T-helper 1 cell treated with Interleukin-12 subunit alpha and Interleukin-12 subunit beta and Interleukin-4 antibody, amounts not matched to agents 30 ng/mL and 1 ng/mL, for 36 hours (primary cell): ENCODE measurements at regions not wholly inside any gene's neighbourhood (a gene's known extent, or its start where the extent isn't known, plus 50 kb on each side); places are given as distances from the start of the nearest gene placed in this dataset.

ENCODE experiments used
- intact Hi-C: fragments of 100-400 bp; cut with micrococcal nuclease; formaldehyde crosslinking; loops from one replicate; pipeline ENCODE4 v1.15.1; 2024

GRCh38 chr3:83092521-83093221 is 1331.2 kb upstream of the GBE1 start:
- intact Hi-C loops, result no loop called here

DNA sequence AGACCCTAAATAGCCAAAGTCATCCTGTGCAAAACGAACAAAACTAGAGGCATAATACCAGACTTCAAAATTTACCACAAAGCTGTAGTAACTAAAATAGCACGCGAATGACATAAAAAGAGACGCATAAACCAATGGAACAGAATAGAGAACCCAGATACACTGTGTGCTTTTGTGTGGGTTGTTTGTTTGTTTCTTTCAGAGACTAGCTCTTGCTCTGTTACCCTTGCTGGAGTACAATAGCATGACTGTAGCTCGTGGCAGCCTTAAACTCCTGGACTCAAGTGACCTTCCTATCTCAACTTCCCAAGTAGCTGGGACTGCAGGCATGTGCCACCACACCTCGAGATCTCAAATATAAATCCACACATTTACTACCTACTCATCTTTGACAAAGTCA is 1314.6 kb upstream of the GBE1 start:
- intact Hi-C loops, result no loop called here

- intact Hi-C loops, result no loop called here
Observed at GRCh38 chr3:83074485-83074884, 1313.0 kb upstream of the GBE1 start.

GRCh38 chr3:83065851-83066460 is 1304.5 kb upstream of the GBE1 start:
- intact Hi-C loops, result no loop called here

- intact Hi-C loops, result no loop called here
Observed at GRCh38 chr3:83063446-83063845, 1302.0 kb upstream of the GBE1 start.

- intact Hi-C loops, result no loop called here
Observed at GRCh38 chr3:83048556-83048955, 1287.1 kb upstream of the GBE1 start.

- intact Hi-C loops, result no loop called here
Observed at GRCh38 chr3:83039422-83039821, 1278.0 kb upstream of the GBE1 start.

DNA sequence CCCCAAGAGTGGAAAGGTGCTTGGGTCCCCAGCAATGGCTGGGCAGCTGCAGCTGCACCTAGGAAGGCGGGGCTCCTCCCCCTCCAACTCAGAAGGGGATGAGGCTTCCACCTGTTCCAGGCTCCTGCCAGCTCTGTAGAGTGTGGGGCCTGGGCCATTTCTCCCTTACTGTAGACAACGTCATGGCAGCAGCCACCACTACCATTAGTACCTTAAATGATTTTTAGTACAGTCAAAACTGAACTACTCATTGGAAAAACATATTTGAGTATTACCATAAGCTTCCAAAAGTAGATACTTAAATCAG is 1274.2 kb upstream of the GBE1 start:
- intact Hi-C loops, result no loop called here

DNA sequence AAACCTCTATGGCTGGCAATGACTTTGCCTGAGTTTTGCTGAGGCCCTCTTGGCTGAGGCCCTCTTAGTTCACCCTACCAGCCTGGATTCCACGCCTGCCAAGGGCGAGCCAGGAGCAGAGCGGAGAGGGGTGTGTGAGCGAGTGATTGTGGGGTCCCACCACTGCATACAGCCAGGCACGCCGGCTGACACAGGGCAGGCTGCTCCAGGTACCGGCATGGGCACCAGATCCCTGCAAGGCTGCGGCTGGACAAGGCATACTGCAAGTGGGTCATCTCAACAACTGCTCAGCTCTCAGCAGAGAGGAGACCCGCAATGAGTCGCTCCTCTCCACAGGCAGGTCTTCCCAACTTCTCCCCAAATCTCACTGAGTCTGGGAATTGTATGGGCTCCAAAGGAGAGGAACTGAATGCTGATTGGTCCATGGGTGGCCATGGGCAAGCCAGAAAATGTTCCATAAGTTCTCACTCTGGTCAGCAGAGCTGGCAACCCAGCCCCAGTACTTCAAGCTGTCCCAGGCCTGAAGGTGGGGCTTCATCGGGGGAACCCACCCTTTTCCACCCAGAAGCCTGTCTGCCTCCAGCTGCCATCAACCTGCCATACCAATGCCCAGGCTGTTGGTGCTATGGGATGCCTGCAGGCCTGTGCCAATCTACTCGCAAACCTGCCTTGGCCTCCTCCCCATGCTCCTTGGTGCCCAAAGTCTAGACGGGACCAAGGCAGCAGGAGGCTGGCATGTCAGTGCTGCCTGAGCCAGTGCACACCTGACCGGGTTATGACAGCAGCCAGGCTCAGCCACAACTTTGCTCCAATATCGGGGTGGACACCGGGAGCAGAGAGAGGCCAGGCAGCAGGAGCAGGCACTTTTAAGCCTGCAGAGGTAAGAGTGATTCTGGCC is 1273.6 kb upstream of the GBE1 start:
- intact Hi-C loops, result no loop called here

- intact Hi-C loops, result no loop called here
Observed at GRCh38 chr3:83033133-83033532, 1271.7 kb upstream of the GBE1 start.

DNA sequence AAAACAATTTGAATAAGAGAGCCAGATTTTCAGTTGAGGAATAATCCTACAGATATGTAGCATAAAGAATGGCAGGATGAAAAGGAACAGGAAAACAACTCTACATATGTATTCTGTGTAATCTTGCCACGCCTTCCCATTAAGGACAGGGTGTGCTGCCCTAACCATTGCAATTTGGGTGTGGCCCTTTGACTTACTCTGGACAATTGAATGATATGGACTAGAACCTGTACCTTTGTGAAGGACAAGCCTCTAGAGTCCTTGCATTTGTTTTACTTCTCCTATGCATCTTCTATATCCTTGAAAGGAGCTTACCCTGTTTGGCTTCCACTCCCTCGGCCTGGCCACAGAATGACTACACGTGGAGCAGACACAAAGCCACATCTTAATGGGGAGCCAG is 1261.6 kb upstream of the GBE1 start:
- intact Hi-C loops, result no loop called here

DNA sequence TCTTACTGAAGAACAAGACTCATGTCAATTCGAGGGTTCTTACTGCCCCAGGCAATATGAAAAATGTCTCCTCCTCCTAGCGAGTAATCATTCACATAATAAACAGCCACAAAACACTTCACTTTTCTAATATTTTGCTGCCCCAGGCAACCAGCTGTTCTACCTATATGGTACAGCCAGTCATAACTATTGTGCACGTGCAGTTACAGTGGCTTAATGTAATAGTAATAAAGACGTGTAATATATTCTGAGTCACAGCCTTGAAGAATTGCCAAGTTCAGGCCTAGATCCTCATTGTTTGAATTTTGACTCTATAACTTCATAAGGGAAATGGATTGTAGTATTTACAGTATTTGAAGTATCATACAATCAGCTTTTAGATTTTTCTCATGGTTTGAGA is 1250.0 kb upstream of the GBE1 start:
- intact Hi-C loops, result no loop called here

GRCh38 chr3:83003917-83004316 is 1242.5 kb upstream of the GBE1 start:
- intact Hi-C loops, result no loop called here

- intact Hi-C loops, result no loop called here
Observed at GRCh38 chr3:83002869-83003445, 1241.5 kb upstream of the GBE1 start.

- intact Hi-C loops, result no loop called here
Observed at GRCh38 chr3:82999777-83000176, 1238.3 kb upstream of the GBE1 start.

- intact Hi-C loops, result no loop called here
Observed at GRCh38 chr3:82978368-82978767, 1216.9 kb upstream of the GBE1 start.

- intact Hi-C loops, result no loop called here
Observed at GRCh38 chr3:82977871-82978270, 1216.4 kb upstream of the GBE1 start.

DNA sequence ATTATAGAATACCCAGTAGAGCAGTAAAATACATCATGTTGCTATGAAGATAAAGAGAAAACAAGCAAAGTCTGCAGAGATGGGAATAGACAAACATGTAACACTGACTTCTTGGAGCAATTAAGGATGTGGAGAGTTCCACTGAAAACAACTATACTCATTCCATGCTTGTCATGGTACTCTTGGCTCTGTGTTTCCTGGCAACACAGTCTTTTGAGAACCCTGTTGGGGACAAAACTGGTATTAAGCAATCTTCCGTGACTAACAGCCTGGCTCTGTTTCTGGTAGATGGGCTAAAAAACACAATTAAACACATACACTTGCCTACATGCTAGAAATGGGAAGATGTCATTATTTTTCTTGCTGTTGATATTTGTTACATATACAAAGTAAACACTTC is 1212.3 kb upstream of the GBE1 start:
- intact Hi-C loops, result no loop called here

DNA sequence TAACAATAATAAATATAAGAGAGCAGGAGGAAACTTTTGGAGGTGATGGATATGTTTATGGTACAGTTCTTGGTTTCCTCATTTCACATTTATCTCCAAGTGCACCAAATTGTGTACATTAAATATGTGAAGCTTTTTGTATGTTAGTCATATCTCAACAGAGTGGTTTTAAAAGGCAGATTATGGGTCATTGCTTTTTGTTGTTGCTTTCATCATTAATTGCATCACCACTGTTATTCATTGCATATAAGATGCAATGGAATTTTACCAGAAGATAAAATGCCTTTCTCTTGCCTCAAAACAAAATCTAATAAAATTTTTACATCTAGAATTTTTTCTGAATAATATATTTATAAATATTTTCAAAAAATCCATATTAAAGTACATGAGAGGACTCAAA is 1198.9 kb upstream of the GBE1 start:
- intact Hi-C loops, result no loop called here

GRCh38 chr3:82957696-82958095 is 1196.3 kb upstream of the GBE1 start:
- intact Hi-C loops, result no loop called here

GRCh38 chr3:82957079-82957478 is 1195.6 kb upstream of the GBE1 start:
- intact Hi-C loops, result no loop called here

- intact Hi-C loops, result no loop called here
Observed at GRCh38 chr3:82954486-82954885, 1193.0 kb upstream of the GBE1 start.
